Calu3 (cell line): ENCODE measurements at regions not wholly inside any gene's neighbourhood (a gene's known extent, or its start where the extent isn't known, plus 50 kb on each side); places are given as distances from the start of the nearest gene placed in this dataset.

Experiments used
- BruUV-seq: library from RNA; stranded (reverse); fragments of 400-500 nt; replicated peaks from 2 replicates; lab custom pipeline; 2021; lab: Mats Ljungman, UMichigan
- CTCF ChIA-PET: fragments of 300-600 bp; sonication (Branson Sonifier 250); formaldehyde crosslinking; loops from one replicate; lab custom pipeline; 2022; ENCODE audit warnings: antibody characterized with exemption; lab: Charles Lee
- DNase-seq: peaks from one replicate; pipeline ENCODE4 v3.0.0; 2022
- H3K27ac Mint-ChIP-seq: one replicate; pipeline ENCODE4 v1.8.0; 2022; ENCODE audit warnings: mixed read lengths; ENCODE audit not compliant: unreplicated experiment
- H3K27me3 Mint-ChIP-seq: one replicate; pipeline ENCODE4 v1.8.0; 2022; ENCODE audit warnings: mixed read lengths; ENCODE audit not compliant: unreplicated experiment
- H3K36me3 Mint-ChIP-seq: one replicate; pipeline ENCODE4 v1.8.0; 2022; ENCODE audit warnings: mild to moderate bottlenecking, moderate library complexity, mixed read lengths; ENCODE audit not compliant: insufficient read depth, unreplicated experiment
- H3K4me1 Mint-ChIP-seq: one replicate; pipeline ENCODE4 v1.8.0; 2022; ENCODE audit warnings: mild to moderate bottlenecking, low read depth, mixed read lengths; ENCODE audit not compliant: unreplicated experiment
- H3K4me3 Mint-ChIP-seq: one replicate; pipeline ENCODE4 v1.8.0; 2022; ENCODE audit warnings: mild to moderate bottlenecking, low read depth, moderate library complexity, mixed read lengths; ENCODE audit not compliant: unreplicated experiment
- H3K9me3 Mint-ChIP-seq: one replicate; pipeline ENCODE4 v1.8.0; 2022; ENCODE audit warnings: low read depth, mixed read lengths; ENCODE audit not compliant: unreplicated experiment
- intact Hi-C: fragments of 100-400 bp; cut with micrococcal nuclease; formaldehyde crosslinking; loops from one replicate; pipeline ENCODE4 v1.10.0; 2022; ENCODE audit not compliant: unreplicated experiment
- TF ChIP-seq, protein P1 (sequence below): fragments of 200-600 bp; IDR thresholded peaks from one replicate; pipeline ENCODE4 v1.8.0; 2022; ENCODE audit warnings: antibody characterized with exemption; ENCODE audit not compliant: unreplicated experiment

DNA sequence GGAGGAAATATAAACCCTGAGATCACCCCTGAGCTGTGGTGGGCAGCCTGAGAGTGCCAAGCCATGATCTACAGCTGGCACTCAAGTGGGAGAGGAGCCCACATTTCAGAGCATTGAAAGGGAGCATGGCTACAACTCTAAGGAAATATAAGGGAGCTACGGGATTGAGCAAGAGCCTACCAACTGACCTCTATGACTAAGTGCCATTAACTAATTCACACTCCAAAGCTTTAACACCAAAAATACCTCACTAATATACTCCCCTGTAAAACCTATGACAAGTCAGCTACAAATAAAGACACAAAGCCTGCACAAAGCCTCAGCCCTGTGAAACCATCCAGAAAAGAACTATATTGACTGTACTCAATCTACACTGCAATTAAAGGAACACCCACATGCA is 286.8 kb upstream of the RPS23 start:
- DNase-seq: no peak
- H3K4me3 Mint-ChIP-seq: no peak overlapping the region
- BruUV-seq: no TSS peak
- TF ChIP-seq, protein P1, sequence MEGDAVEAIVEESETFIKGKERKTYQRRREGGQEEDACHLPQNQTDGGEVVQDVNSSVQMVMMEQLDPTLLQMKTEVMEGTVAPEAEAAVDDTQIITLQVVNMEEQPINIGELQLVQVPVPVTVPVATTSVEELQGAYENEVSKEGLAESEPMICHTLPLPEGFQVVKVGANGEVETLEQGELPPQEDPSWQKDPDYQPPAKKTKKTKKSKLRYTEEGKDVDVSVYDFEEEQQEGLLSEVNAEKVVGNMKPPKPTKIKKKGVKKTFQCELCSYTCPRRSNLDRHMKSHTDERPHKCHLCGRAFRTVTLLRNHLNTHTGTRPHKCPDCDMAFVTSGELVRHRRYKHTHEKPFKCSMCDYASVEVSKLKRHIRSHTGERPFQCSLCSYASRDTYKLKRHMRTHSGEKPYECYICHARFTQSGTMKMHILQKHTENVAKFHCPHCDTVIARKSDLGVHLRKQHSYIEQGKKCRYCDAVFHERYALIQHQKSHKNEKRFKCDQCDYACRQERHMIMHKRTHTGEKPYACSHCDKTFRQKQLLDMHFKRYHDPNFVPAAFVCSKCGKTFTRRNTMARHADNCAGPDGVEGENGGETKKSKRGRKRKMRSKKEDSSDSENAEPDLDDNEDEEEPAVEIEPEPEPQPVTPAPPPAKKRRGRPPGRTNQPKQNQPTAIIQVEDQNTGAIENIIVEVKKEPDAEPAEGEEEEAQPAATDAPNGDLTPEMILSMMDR: no peak
- intact Hi-C loops: no loop called here
- no peaks in the 10 kb centered on the region for H3K27me3 Mint-ChIP-seq
- no peak overlapping the region for H3K27ac Mint-ChIP-seq
- CTCF ChIA-PET: interaction anchor here (0.7 kb wide), 1 partner anchor 9 kb away, joined by 3 read pairs; no protein-coding TSS in a partner anchor
- H3K9me3 Mint-ChIP-seq: peaks cover 4% of the 10 kb centered on the region
- H3K4me1 Mint-ChIP-seq: peaks cover 14% of the 10 kb centered on the region
- no peaks in the 10 kb centered on the region for H3K36me3 Mint-ChIP-seq

GRCh38 chr5:82563745-82564144 is 285.6 kb upstream of the RPS23 start:
- Mint-ChIP-seq H3K36me3 (no peaks in the 10 kb centered on the region), H3K9me3 (peaks cover 4% of the 10 kb centered on the region), H3K4me1 (peaks cover 14% of the 10 kb centered on the region), H3K27ac (no peak overlapping the region), H3K27me3 (no peaks in the 10 kb centered on the region), H3K4me3 (no peak overlapping the region)
- CTCF ChIA-PET: no interaction called here
- TF ChIP-seq, protein P1: no peak
- intact Hi-C loops: no loop called here
- DNase-seq: no peak
- no TSS peak for BruUV-seq

DNA sequence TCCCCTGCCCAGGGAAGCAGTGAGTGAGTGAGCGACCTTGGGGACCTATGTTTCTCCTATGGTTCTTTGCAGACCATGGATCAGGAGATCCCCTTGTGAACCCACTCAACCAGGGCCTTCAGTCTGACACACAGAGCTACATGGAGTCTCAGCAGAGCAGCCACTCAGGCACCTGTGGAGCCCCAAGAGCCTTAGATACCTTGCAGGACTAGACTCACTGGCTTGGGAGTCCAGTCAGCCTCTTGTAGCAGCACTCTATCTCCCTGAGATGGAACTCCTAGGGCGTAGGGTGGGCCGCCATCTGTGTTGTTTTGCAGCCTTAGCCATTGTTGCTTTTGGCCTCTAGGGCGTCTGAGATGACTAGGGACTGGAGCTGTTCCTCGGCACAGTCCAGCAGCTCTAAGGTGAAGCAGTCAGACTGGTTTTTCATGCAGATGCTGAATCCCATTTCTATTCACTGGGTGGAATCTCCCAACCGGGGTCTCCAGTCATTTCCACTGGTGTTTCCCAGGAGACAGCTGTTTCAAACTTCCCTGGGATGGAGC is 284.6 kb upstream of the RPS23 start:
- TF ChIP-seq, protein P1: no peak
- DNase-seq: no peak
- no peak overlapping the region for H3K27ac Mint-ChIP-seq
- no peak overlapping the region for H3K4me3 Mint-ChIP-seq
- peaks cover 7% of the 10 kb centered on the region for H3K9me3 Mint-ChIP-seq
- no peaks in the 10 kb centered on the region for H3K36me3 Mint-ChIP-seq
- CTCF ChIA-PET: no interaction called here
- H3K4me1 Mint-ChIP-seq: peaks cover 14% of the 10 kb centered on the region
- no TSS peak for BruUV-seq
- no peaks in the 10 kb centered on the region for H3K27me3 Mint-ChIP-seq
- intact Hi-C loops: no loop called here

GRCh38 chr5:82561797-82562196 is 283.6 kb upstream of the RPS23 start:
- TF ChIP-seq, protein P1: no peak
- no peaks in the 10 kb centered on the region for H3K36me3 Mint-ChIP-seq
- intact Hi-C loops: no loop called here

More at GRCh38 chr5:82561797-82562196, 283.6 kb upstream of the RPS23 start:
- CTCF ChIA-PET: no interaction called here
- Mint-ChIP-seq H3K4me3 (no peak overlapping the region), H3K27me3 (no peaks in the 10 kb centered on the region), H3K4me1 (peaks cover 14% of the 10 kb centered on the region), H3K9me3 (peaks cover 3% of the 10 kb centered on the region), H3K27ac (no peak overlapping the region)
- DNase-seq: no peak
- BruUV-seq: no TSS peak
